Heart right ventricle (tissue), 16 donors: ENCODE measurements at regions not wholly inside any gene's neighbourhood (a gene's known extent, or its start where the extent isn't known, plus 50 kb on each side); places are given as distances from the start of the nearest gene placed in this dataset.

Source experiments
- ATAC-seq, 8 donors: fragments of 200-7000 bp; cut with Tn5 transposase; one replicate each; pipeline ENCODE4 v1.9.1; 2020; ENCODE audit warnings: mild to moderate bottlenecking in 8 of 8, moderate library complexity in 8 of 8, moderate number of reproducible peaks in 1 of 8
- DNase-seq, 2 donors: peaks; one replicate each; pipeline ENCODE4 v3.0.0-alpha.2; 2020
- H3K27ac ChIP-seq, 10 donors: fragments of 200-600 bp; sonication (generic) in 2 of 10; one replicate each; pipeline versions ENCODE4 v1.5.0 to v1.8.0; 2020 to 2022; ENCODE audit warnings: mild to moderate bottlenecking in 3 of 10
- H3K27me3 ChIP-seq, 7 donors: fragments of 200-600 bp; one replicate each; pipeline ENCODE4 v1.8.0; 2021 to 2022; ENCODE audit warnings: mild to moderate bottlenecking in 2 of 7
- H3K36me3 ChIP-seq, 9 donors: fragments of 200-600 bp; sonication (generic) in 1 of 9; one replicate each; pipeline versions ENCODE4 v1.5.0 to v1.8.0; 2020 to 2022; ENCODE audit warnings: mild to moderate bottlenecking in 2 of 9
- H3K4me1 ChIP-seq, 9 donors: fragments of 200-600 bp; sonication (generic) in 1 of 9; one replicate each; pipeline versions ENCODE4 v1.5.0 to v1.8.0; 2020 to 2022; ENCODE audit warnings: mild to moderate bottlenecking in 4 of 9
- H3K4me3 ChIP-seq, 10 donors: fragments of 200-600 bp; sonication (generic) in 2 of 10; one replicate each; pipeline versions ENCODE4 v1.5.0 to v1.8.0; 2020 to 2022; ENCODE audit warnings: mild to moderate bottlenecking in 7 of 10, moderate library complexity in 2 of 10
- H3K9me3 ChIP-seq, 11 donors: fragments of 200-600 bp in 10 of 11; sonication (generic) in 2 of 11; one replicate each; pipeline versions ENCODE4 v1.5.0 to v1.8.0; 2013 to 2022; ENCODE audit warnings: mild to moderate bottlenecking in 2 of 11, control low read depth in 1 of 11, moderate library complexity in 1 of 11
- WGBS, 2 donors: extraction: QIAGEN DNeasy Blood & Tissue Kit; methylation state at CpG; one replicate each; pipeline ENCODE4 v1.1.7; 2013; ENCODE audit warnings: inconsistent platforms in 1 of 2; 5-methylcytosine and 5-hydroxymethylcytosine counted together
- intact Hi-C, 10 donors: fragments of 100-400 bp; cut with DNase I; formaldehyde crosslinking; loops; one replicate each; pipeline versions ENCODE4 v1.11.1 to v1.14.2; 2022
- TF ChIP-seq, protein P1 (sequence below), 9 donors: fragments of 200-600 bp; sonication (generic) in 2 of 9; IDR thresholded peaks; one replicate each; pipeline versions ENCODE4 v1.5.0 to v1.8.0; 2021 to 2022; ENCODE audit warnings: antibody characterized with exemption in 9 of 9, mild to moderate bottlenecking in 5 of 9, moderate library complexity in 1 of 9
- donor health status: Arrhythmogenic right ventricular cardiomyopathy.
- donor health status: ischemic (EF 13 %, LVEDD 7.1; RV severe dilation, severe dysfunction).
- donor health status: healthy with polysubstance abuse.
- donor health status: DM: no; HTN: yes; CAD: no.
- donor health status: DM: no; HTN: no; CAD: no.
- donor health status: ischemic (EF 25% LVEDD 6.9; RV normal size, moderate dysfunction).
- donor health status: ischemic (EF 25% LVEDD 5.7; RV mildly dilated, moderate dysfunction).
- donor health status: healthy.
- donor health status: DM: yes; HTN: yes; CAD: no.
- donor health status: Ischemic cardiomyopathy.
- donor health status: ischemic (EF 35%, LVEDD 5.7; RV mildly dilated, moderate dysfunction).
- donor health status: nonischemic (EF 11% LVEDD 7.7; RV severe dilation, severe dysfunction).
- donor health status: DM: yes; HTN: yes; CAD: no.
- donor health status: PGD.
- donor health status: ischemic (EF 29% LVEDD 5.4; RV normal size, mild dysfunction).
- donor health status: nonischemic (EF 23%, LVEDD 6.1; RV moderate dilation, normal function).

DNA sequence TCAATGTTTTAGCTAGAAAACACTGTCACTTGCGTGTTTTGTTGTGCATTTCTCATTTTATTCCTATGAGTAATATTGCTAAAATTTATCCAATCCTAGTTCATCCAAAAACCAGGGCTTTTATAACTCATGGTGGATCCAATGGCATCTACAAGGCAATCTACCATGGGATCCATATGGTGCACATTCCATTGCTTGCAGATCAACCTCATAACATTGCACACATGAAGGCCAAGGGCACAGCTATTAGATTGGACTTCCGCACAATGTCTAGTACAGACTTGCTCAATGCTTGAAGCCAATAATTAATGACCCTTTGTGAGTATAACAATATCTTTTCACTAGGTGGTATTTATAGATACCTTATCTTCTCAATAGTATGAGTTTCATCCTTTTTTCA lies 57.2 kb upstream of the UGT2B7 start:
- TF ChIP-seq, protein P1, sequence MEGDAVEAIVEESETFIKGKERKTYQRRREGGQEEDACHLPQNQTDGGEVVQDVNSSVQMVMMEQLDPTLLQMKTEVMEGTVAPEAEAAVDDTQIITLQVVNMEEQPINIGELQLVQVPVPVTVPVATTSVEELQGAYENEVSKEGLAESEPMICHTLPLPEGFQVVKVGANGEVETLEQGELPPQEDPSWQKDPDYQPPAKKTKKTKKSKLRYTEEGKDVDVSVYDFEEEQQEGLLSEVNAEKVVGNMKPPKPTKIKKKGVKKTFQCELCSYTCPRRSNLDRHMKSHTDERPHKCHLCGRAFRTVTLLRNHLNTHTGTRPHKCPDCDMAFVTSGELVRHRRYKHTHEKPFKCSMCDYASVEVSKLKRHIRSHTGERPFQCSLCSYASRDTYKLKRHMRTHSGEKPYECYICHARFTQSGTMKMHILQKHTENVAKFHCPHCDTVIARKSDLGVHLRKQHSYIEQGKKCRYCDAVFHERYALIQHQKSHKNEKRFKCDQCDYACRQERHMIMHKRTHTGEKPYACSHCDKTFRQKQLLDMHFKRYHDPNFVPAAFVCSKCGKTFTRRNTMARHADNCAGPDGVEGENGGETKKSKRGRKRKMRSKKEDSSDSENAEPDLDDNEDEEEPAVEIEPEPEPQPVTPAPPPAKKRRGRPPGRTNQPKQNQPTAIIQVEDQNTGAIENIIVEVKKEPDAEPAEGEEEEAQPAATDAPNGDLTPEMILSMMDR (IDR thresholded peaks at IDR 0.05), result no peak
- Histone ChIP-seq H3K36me3 (no peaks in the 10 kb centered on the region), H3K9me3 (peaks cover 0 to 16% (median 0%) of the 10 kb centered on the region in 11 donors), H3K27ac (no peak overlapping the region), H3K4me3 (no peak overlapping the region), H3K4me1 (no peaks in the 10 kb centered on the region), H3K27me3 (no peaks in the 10 kb centered on the region)
- 90 to 91% methylated on average over 2 of the region's 2 CpGs for WGBS, 2 donors
- no peak for ATAC-seq
- DNase-seq, result no peak
- intact Hi-C loops, result loop anchor here in 1 of 10 donors (5.0 kb wide), 1 partner anchor 1363 kb away; no protein-coding TSS in a partner anchor

DNA sequence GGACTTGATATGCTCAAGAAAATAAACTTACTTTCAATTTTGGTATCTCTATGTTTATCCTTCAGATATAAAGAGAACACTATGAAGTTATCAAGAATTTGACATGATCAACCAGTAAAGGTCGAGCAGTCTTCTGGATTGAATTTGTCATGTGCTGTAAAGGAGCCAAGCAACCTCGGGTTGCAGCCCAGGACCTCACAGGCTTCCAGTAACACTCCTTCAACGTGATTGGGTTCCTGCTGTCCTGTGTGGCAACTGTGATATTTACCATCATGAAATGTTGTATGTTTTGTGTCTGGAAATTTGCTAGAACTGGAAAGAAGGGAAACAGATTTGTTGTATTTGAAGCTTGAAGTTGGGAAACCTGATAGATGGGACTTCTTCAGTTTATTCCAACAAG lies 52.0 kb upstream of the UGT2B7 start:
- WGBS, 2 donors, result 49 to 53% methylated on average over 3 of the region's 3 CpGs

More for the DNA sequence above, 52.0 kb upstream of the UGT2B7 start:
- intact Hi-C loops, result no loop called here
- ATAC-seq, result no peak
- Histone ChIP-seq H3K9me3 (peaks cover 0 to 4% (median 0%) of the 10 kb centered on the region in 11 donors), H3K4me1 (no peaks in the 10 kb centered on the region), H3K27me3 (no peaks in the 10 kb centered on the region), H3K36me3 (no peaks in the 10 kb centered on the region), H3K27ac (no peak overlapping the region), H3K4me3 (no peak overlapping the region)
- TF ChIP-seq, protein P1 (IDR thresholded peaks at IDR 0.05), result no peak
- DNase-seq, result no peak
